GM12865 (cell line): ENCODE measurements at regions not wholly inside any gene's neighbourhood (a gene's known extent, or its start where the extent isn't known, plus 50 kb on each side); places are given as distances from the start of the nearest gene placed in this dataset.

ENCODE experiments used
- DNase-seq: peaks from one replicate; pipeline ENCODE4 v3.0.0; 2010; ENCODE audit warnings: low read depth
- H3K4me3 ChIP-seq: 2 replicates; pipeline ENCODE4 v1.5.1; 2011; ENCODE audit warnings: mild to moderate bottlenecking, low read depth, low read length, control low read depth
- TF ChIP-seq, protein P1 (sequence below): IDR thresholded peaks from 2 replicates; pipeline ENCODE4 v1.5.1; 2011; ENCODE audit warnings: low read length, control low read depth, low read depth, inconsistent platforms; ENCODE audit not compliant: insufficient read depth; ENCODE audit errors: missing control alignments

DNA sequence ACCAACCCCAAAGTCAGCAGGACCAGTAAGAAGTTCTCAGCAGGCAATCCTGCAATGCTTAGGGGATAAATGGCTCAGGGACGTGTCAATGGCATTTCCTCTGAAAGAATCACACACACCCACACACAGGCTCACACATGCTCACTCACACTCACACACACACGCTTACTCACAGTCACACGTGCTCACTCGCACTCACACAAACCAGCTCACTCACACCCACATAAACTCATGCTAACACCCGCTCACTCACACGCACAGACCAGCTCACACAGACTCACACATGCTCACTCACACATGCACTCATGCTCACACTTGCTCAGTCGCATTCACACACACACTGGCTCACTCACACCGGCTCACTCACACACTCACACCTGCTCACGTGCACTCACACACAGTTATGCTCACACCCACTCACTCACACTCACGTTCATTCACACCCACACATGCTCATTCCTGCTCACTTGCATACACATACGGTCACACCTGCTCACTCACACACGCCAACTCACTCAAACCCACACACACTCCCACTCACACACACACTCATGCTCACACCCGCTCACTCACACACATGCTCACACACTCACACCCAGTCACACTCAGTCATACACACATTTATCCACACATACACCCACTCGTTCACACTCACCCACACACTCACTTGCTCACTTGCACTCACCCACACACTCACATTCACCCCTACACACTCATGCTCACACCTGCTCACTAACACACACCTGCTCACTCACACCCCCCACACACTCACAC is 436.8 kb downstream of the BCL11B start:
- TF ChIP-seq, protein P1, sequence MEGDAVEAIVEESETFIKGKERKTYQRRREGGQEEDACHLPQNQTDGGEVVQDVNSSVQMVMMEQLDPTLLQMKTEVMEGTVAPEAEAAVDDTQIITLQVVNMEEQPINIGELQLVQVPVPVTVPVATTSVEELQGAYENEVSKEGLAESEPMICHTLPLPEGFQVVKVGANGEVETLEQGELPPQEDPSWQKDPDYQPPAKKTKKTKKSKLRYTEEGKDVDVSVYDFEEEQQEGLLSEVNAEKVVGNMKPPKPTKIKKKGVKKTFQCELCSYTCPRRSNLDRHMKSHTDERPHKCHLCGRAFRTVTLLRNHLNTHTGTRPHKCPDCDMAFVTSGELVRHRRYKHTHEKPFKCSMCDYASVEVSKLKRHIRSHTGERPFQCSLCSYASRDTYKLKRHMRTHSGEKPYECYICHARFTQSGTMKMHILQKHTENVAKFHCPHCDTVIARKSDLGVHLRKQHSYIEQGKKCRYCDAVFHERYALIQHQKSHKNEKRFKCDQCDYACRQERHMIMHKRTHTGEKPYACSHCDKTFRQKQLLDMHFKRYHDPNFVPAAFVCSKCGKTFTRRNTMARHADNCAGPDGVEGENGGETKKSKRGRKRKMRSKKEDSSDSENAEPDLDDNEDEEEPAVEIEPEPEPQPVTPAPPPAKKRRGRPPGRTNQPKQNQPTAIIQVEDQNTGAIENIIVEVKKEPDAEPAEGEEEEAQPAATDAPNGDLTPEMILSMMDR: no peak
- DNase-seq: no peak

DNA sequence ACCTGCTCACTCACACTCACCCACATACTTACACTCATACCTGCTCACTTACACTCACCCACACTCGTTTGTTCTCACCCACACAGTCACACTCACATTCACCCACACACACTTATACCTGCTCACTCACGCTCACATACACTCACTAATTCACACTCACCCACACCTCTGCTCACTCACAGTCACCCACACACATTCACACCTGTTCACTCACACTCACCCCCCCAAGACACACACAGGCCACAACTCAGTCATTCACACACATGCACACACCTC is 436.2 kb downstream of the BCL11B start:
- no peak for DNase-seq
- TF ChIP-seq, protein P1: no peak
- no peak overlapping the region for H3K4me3 ChIP-seq

More for the DNA sequence above, 436.8 kb downstream of the BCL11B start:
- no peak overlapping the region for H3K4me3 ChIP-seq

DNA sequence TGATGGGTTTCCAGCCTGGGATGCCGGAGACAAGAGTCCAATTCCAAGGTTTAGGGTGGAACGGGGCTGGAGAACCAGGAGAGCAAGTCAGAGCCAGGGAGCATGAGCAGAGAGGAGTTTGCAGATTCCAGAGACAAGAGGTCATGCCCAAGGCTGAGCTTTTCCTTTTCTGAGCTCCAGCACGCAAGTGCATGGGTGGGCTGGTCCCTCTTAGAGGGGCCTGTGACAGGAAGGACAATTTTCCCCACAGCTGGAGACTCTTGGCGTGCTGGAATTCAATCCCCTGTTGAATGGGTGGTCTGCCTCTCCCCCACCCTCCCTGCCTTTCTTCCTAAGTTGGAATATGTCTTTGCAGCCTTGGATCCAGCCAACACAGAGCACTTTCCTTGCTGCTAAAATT is 431.9 kb downstream of the BCL11B start:
- no peak overlapping the region for H3K4me3 ChIP-seq
- TF ChIP-seq, protein P1: no peak
- no peak for DNase-seq

DNA sequence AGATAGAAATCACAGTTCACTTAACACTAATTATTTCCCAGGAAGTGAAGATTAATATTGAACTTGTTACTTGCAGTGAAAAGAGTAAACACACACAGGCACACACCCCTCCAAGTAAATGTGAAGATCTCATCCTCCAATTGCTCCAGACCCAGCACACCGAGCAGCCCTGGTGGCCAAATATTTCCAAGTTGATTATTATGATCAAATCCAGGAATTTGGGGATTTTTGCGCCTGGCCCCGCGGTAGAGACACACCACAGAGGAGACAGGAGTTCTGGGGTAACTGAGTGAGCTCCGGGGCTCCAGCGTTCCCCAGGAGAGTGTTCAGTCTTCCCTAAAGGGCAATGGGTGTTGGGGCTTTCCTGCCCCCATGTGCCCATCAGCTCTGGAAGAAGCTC is 431.5 kb downstream of the BCL11B start:
- DNase-seq: no peak
- H3K4me3 ChIP-seq: no peak overlapping the region
- TF ChIP-seq, protein P1: no peak

DNA sequence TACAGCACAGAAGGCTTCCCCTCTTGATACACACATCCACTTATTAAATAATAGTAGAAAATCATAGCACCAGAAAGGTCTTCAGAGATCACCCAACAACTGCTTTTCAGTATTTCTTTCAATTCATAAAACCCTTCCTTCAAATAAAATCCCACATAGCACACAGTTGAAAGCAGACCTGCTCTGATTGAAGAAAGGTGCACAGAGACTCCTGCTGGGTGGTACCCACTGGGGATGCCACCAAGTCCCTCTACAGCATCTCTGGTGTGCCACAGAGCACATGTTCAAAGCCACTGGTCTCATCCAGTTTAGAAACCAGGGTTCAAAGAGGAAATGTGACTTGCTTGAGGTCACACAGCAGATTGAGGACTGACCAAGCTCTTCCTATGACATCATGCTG is 427.5 kb downstream of the BCL11B start:
- TF ChIP-seq, protein P1: no peak
- DNase-seq: no peak
- no peak overlapping the region for H3K4me3 ChIP-seq

DNA sequence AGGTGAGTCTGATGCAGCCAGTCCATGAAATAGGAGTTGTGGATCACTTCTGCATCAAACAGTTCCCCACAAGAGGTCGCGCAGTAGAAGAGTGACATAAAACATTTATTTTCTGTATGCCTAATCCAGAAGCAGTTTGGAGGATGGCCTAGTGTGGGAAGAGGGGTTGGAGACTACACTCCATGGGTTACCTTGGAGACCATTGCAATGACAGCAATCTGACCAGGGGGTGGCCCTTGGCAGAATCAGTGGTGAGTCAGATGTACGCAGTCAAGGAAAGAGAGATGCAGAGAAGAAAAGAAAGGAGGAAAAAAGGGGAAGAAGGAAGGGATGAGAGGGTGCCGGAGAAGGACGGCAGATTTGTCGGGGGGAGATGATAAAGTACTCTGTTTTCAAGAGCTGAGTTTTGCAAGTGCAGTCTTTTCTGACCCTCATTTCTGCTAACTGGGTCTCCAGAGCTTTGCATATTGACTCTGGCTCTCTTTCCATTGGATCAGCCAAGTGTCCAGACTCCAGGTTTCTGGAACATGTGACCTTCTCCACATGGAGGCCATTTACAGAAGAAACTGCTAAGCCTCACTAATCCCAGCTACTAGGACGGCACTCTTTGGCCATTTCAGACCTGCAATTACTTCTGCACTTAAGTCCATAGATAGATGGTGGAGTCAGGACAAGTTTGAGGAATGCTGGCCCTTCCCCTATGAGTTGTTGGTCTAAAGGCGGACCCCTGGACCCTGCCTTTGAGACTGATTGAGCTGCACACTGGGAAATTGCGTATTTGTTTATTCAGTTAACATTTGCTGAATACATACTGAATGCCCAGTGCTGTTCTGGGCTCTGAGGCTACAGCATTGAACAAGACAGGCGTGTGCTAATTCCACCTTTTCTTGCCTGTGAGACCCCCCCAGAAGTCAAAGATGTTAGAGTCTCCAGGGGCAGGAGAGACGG is 424.2 kb downstream of the BCL11B start:
- TF ChIP-seq, protein P1: no peak
- DNase-seq: no peak
- no peak overlapping the region for H3K4me3 ChIP-seq
